GM23338 (cell line): ENCODE measurements at regions not wholly inside any gene's neighbourhood (a gene's known extent, or its start where the extent isn't known, plus 50 kb on each side); places are given as distances from the start of the nearest gene placed in this dataset.
"Not testable (repeated sequence)": the region's sequence is repeated elsewhere in the genome, so short reads cannot be mapped to it uniquely, and the experiment has no call there.

Experiments used
- ATAC-seq: fragments of 200-7000 bp; cut with Tn5 transposase; 3 replicates; pipeline ENCODE4 v1.9.1; 2020
- DNase-seq: peaks from one replicate; pipeline ENCODE4 v3.0.0-alpha.2; 2015; ENCODE audit warnings: low spot score
- H2AFZ ChIP-seq: fragments of 200-600 bp; sonication (generic); 2 replicates; pipeline ENCODE4 v1.8.0; 2016; ENCODE audit warnings: antibody characterized with exemption, mild to moderate bottlenecking, moderate library complexity
- H3F3A ChIP-seq: fragments of 200-600 bp; sonication (generic); replicated peaks from 2 replicates; pipeline ENCODE4 v1.8.0; 2017; ENCODE audit warnings: antibody characterized with exemption, mixed run types, low read depth
- H3K27ac ChIP-seq: fragments of 200-600 bp; sonication (generic); 2 replicates; pipeline ENCODE4 v1.6.1; 2016; ENCODE audit warnings: low read depth
- H3K27me3 ChIP-seq: fragments of 200-600 bp; sonication (generic); 2 replicates; pipeline ENCODE4 v1.8.0; 2016; ENCODE audit warnings: mild to moderate bottlenecking, mixed run types, moderate library complexity; ENCODE audit not compliant: insufficient read depth
- H3K36me3 ChIP-seq: fragments of 200-600 bp; sonication (generic); 2 replicates; pipeline ENCODE4 v1.8.0; 2016; ENCODE audit warnings: mild to moderate bottlenecking; ENCODE audit not compliant: insufficient read depth
- H3K4me1 ChIP-seq: fragments of 200-600 bp; sonication (generic); 2 replicates; pipeline ENCODE4 v1.8.0; 2016; ENCODE audit warnings: mild to moderate bottlenecking, moderate library complexity; ENCODE audit not compliant: insufficient read depth
- H3K4me2 ChIP-seq: fragments of 200-600 bp; sonication (generic); 2 replicates; pipeline ENCODE4 v1.7.1; 2017; ENCODE audit warnings: mixed run types
- H3K4me3 ChIP-seq: fragments of 200-600 bp; sonication (generic); 2 replicates; pipeline ENCODE4 v1.6.1; 2016; ENCODE audit warnings: mixed run types
- H3K79me2 ChIP-seq: fragments of 200-600 bp; sonication (generic); replicated peaks from 2 replicates; pipeline ENCODE4 v1.8.0; 2017; ENCODE audit warnings: mild to moderate bottlenecking; ENCODE audit not compliant: insufficient read depth
- H3K9me2 ChIP-seq: fragments of 200-600 bp; sonication (generic); 2 replicates; pipeline ENCODE4 v1.8.0; 2017; ENCODE audit not compliant: insufficient read depth
- H4K20me1 ChIP-seq: fragments of 200-600 bp; sonication (generic); replicated peaks from 2 replicates; pipeline ENCODE4 v1.8.0; 2017; ENCODE audit warnings: mild to moderate bottlenecking; ENCODE audit not compliant: insufficient read depth
- H3K27ac Mint-ChIP-seq: 2 replicates; pipeline ENCODE4 v1.8.0; 2020; ENCODE audit warnings: inconsistent platforms, mild to moderate bottlenecking, moderate library complexity, mixed read lengths
- H3K27me3 Mint-ChIP-seq: 3 replicates; pipeline ENCODE4 v1.8.0; 2022; ENCODE audit warnings: low read depth, mild to moderate bottlenecking, moderate library complexity, mixed read lengths, inconsistent platforms; ENCODE audit not compliant: insufficient read depth, poor library complexity
- H3K36me3 Mint-ChIP-seq: 3 replicates; pipeline ENCODE4 v1.8.0; 2021; ENCODE audit warnings: low read depth, mild to moderate bottlenecking, inconsistent platforms, moderate library complexity, mixed read lengths
- H3K4me1 Mint-ChIP-seq: 3 replicates; pipeline ENCODE4 v1.8.0; 2020; ENCODE audit warnings: mild to moderate bottlenecking, inconsistent platforms, mixed read lengths
- H3K4me3 Mint-ChIP-seq: 3 replicates; pipeline ENCODE4 v1.8.0; 2021; ENCODE audit warnings: moderate library complexity, mild to moderate bottlenecking, inconsistent platforms, mixed read lengths
- H3K9me3 Mint-ChIP-seq: 3 replicates; pipeline ENCODE4 v1.8.0; 2020; ENCODE audit warnings: moderate library complexity, mild to moderate bottlenecking, inconsistent platforms, mixed read lengths
- CREB1 ChIP-seq: fragments of 250-450 bp; sonication (Bioruptor Pico); IDR thresholded peaks from 2 replicates; pipeline ENCODE4 v1.5.0; 2020; ENCODE audit warnings: low read depth, mild to moderate bottlenecking, moderate library complexity
- EZH2phosphoT487 ChIP-seq: fragments of 200-600 bp; sonication (generic); IDR thresholded peaks from one replicate; pipeline ENCODE4 v1.8.1; 2018; ENCODE audit warnings: antibody characterized with exemption; ENCODE audit not compliant: unreplicated experiment
- JUNB ChIP-seq: IDR thresholded peaks from one replicate; pipeline ENCODE4 v1.6.1; 2016; ENCODE audit warnings: antibody characterized with exemption; ENCODE audit not compliant: unreplicated experiment
- NANOG ChIP-seq: IDR thresholded peaks from 2 replicates; pipeline ENCODE4 v1.6.1; 2016; ENCODE audit warnings: antibody characterized with exemption, borderline replicate concordance
- POLR2AphosphoS5 ChIP-seq: IDR thresholded peaks from 2 replicates; pipeline ENCODE4 v1.6.1; 2016; ENCODE audit warnings: antibody characterized with exemption, low read depth
- STAT1 ChIP-seq: IDR thresholded peaks from one replicate; pipeline ENCODE4 v1.6.1; 2016; ENCODE audit warnings: antibody characterized with exemption; ENCODE audit not compliant: unreplicated experiment
- ZNF114 ChIP-seq: fragments of 250-450 bp; sonication (Bioruptor Pico); IDR thresholded peaks from 2 replicates; pipeline ENCODE4 v1.5.0; 2020; ENCODE audit warnings: mild to moderate bottlenecking, moderate library complexity
- ZNF331 ChIP-seq: fragments of 250-450 bp; sonication (Bioruptor Pico); IDR thresholded peaks from 2 replicates; pipeline ENCODE4 v1.5.0; 2020; ENCODE audit warnings: low read depth, mild to moderate bottlenecking, moderate library complexity
- TF ChIP-seq, protein P1 (sequence below): fragments of 250-450 bp; sonication (Bioruptor Pico); IDR thresholded peaks from 2 replicates; pipeline ENCODE4 v1.5.0; 2020; ENCODE audit warnings: mild to moderate bottlenecking, moderate library complexity
- TF ChIP-seq, protein P2 (sequence below), 2 experiments: fragments of 200-600 bp in 1 of 2; sonication (generic) in 1 of 2; conservative IDR thresholded peaks; 2 replicates each; pipeline versions ENCODE4 v1.5.1 to v1.6.1; 2016 to 2017; ENCODE audit warnings: antibody characterized with exemption in 2 of 2, low read depth in 2 of 2, mild to moderate bottlenecking in 2 of 2, moderate library complexity in 1 of 2

DNA sequence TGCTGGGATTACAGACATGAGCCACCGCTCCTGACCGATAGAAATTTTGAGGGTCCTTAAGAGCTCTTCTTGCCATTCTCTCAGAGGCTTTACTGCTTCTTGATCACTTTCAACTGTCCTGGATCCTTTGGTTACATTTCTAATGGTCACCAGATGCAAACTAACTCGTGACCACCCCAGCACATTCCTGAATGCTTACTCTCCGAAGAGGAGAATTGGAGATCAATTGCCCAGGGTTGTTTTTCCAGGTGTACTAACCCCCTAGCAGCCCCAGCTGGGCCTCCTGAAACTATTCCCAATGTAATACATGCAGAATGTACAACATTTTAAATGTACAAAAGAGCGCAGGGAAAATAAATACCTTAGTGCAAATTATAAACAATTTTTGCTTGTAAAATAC lies 65.1 kb upstream of the TBL1XR1 start (continued):
- TF ChIP-seq, protein P1, sequence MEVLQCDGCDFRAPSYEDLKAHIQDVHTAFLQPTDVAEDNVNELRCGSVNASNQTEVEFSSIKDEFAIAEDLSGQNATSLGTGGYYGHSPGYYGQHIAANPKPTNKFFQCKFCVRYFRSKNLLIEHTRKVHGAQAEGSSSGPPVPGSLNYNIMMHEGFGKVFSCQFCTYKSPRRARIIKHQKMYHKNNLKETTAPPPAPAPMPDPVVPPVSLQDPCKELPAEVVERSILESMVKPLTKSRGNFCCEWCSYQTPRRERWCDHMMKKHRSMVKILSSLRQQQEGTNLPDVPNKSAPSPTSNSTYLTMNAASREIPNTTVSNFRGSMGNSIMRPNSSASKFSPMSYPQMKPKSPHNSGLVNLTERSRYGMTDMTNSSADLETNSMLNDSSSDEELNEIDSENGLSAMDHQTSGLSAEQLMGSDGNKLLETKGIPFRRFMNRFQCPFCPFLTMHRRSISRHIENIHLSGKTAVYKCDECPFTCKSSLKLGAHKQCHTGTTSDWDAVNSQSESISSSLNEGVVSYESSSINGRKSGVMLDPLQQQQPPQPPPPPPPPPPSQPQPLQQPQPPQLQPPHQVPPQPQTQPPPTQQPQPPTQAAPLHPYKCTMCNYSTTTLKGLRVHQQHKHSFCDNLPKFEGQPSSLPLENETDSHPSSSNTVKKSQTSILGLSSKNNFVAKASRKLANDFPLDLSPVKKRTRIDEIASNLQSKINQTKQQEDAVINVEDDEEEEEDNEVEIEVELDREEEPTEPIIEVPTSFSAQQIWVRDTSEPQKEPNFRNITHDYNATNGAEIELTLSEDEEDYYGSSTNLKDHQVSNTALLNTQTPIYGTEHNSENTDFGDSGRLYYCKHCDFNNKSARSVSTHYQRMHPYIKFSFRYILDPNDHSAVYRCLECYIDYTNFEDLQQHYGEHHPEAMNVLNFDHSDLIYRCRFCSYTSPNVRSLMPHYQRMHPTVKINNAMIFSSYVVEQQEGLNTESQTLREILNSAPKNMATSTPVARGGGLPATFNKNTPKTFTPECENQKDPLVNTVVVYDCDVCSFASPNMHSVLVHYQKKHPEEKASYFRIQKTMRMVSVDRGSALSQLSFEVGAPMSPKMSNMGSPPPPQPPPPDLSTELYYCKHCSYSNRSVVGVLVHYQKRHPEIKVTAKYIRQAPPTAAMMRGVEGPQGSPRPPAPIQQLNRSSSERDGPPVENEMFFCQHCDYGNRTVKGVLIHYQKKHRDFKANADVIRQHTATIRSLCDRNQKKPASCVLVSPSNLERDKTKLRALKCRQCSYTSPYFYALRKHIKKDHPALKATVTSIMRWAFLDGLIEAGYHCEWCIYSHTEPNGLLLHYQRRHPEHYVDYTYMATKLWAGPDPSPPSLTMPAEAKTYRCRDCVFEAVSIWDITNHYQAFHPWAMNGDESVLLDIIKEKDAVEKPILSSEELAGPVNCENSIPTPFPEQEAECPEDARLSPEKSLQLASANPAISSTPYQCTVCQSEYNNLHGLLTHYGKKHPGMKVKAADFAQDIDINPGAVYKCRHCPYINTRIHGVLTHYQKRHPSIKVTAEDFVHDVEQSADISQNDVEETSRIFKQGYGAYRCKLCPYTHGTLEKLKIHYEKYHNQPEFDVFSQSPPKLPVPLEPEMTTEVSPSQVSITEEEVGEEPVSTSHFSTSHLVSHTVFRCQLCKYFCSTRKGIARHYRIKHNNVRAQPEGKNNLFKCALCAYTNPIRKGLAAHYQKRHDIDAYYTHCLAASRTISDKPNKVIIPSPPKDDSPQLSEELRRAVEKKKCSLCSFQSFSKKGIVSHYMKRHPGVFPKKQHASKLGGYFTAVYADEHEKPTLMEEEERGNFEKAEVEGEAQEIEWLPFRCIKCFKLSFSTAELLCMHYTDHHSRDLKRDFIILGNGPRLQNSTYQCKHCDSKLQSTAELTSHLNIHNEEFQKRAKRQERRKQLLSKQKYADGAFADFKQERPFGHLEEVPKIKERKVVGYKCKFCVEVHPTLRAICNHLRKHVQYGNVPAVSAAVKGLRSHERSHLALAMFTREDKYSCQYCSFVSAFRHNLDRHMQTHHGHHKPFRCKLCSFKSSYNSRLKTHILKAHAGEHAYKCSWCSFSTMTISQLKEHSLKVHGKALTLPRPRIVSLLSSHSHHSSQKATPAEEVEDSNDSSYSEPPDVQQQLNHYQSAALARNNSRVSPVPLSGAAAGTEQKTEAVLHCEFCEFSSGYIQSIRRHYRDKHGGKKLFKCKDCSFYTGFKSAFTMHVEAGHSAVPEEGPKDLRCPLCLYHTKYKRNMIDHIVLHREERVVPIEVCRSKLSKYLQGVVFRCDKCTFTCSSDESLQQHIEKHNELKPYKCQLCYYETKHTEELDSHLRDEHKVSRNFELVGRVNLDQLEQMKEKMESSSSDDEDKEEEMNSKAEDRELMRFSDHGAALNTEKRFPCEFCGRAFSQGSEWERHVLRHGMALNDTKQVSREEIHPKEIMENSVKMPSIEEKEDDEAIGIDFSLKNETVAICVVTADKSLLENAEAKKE = no peak
- TF ChIP-seq JUNB = no peak
- TF ChIP-seq ZNF331 (CRISPR knock-in tag) = no peak
- TF ChIP-seq, protein P2, sequence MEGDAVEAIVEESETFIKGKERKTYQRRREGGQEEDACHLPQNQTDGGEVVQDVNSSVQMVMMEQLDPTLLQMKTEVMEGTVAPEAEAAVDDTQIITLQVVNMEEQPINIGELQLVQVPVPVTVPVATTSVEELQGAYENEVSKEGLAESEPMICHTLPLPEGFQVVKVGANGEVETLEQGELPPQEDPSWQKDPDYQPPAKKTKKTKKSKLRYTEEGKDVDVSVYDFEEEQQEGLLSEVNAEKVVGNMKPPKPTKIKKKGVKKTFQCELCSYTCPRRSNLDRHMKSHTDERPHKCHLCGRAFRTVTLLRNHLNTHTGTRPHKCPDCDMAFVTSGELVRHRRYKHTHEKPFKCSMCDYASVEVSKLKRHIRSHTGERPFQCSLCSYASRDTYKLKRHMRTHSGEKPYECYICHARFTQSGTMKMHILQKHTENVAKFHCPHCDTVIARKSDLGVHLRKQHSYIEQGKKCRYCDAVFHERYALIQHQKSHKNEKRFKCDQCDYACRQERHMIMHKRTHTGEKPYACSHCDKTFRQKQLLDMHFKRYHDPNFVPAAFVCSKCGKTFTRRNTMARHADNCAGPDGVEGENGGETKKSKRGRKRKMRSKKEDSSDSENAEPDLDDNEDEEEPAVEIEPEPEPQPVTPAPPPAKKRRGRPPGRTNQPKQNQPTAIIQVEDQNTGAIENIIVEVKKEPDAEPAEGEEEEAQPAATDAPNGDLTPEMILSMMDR (conservative IDR thresholded peaks at IDR 0.05; ENCODE audit: low read depth in 2 of 2) = no peak

DNA sequence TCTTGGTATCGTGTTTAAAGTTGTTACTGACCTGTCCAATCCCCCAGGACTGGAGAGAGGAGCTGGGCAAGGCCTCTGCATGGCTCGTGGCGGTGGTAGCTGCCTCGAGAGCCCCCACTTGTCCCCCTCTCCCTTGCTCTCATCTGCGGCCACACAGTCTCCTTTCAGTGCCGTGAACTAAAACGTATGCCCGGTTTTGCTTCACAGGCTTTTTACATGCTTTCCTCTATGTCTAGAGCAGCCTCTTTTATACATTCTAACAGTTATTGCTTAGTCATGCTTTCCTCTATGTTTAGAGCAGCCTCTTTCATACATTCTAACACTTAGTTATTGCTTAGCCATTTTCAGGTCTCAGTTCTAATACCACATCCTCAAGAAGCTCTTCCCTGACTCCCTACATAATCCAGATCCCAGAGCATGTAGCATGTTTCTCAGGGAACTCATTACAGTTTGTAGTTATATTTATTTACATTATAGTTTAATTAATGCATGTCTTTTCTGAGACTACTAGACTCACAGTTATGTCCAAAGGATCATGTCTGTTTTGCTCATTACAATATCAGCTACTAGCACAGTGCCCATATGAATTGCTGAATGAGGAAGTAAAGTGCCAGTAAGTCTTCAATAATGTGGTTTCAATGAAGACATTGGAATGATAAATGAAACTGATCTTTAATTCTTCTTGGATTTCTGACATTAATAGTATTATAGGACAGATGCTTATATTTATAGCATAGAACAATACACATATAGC lies 66.5 kb upstream of the TBL1XR1 start:
- peak overlapping the region; percentile 89 for H2AFZ ChIP-seq
- no peaks in the 10 kb centered on the region for H4K20me1 ChIP-seq
- H3K4me3 Mint-ChIP-seq = no peak overlapping the region
- H3K79me2 ChIP-seq = no peaks in the 10 kb centered on the region
- H3K36me3 ChIP-seq = no peaks in the 10 kb centered on the region
- no peak overlapping the region for H3K4me3 ChIP-seq
- H3K27ac ChIP-seq = no peak overlapping the region
- H3K4me2 ChIP-seq = no peak overlapping the region
- DNase-seq (no peak), ATAC-seq (no peak)
- H3K4me1 Mint-ChIP-seq = peaks cover 8% of the 10 kb centered on the region
- no peaks in the 10 kb centered on the region for H3K27me3 ChIP-seq
- peak overlapping the region; percentile 42; the same call in 1 of the 2 replicates for H3K27ac Mint-ChIP-seq
- TF ChIP-seq POLR2AphosphoS5 = no peak
- TF ChIP-seq STAT1 = no peak
- no peak for TF ChIP-seq CREB1
- no peak for TF ChIP-seq ZNF114 (CRISPR knock-in tag)
- no peak for TF ChIP-seq EZH2phosphoT487
- no peak for TF ChIP-seq NANOG
- TF ChIP-seq ZNF331 (CRISPR knock-in tag) = no peak
- 0 out of 3 replicates have a peak, but pooled peaks cover 2% of the 10 kb centered on the region for H3K9me3 Mint-ChIP-seq
- H3K9me2 ChIP-seq = 0 out of 2 replicates have a peak, but pooled peaks cover 2% of the 10 kb centered on the region
- H3K27me3 Mint-ChIP-seq = peaks cover 4% of the 10 kb centered on the region
- no peaks in the 10 kb centered on the region for H3K4me1 ChIP-seq
- no peaks in the 10 kb centered on the region for H3F3A ChIP-seq
- H3K36me3 Mint-ChIP-seq = no peaks in the 10 kb centered on the region

- Mint-ChIP-seq H3K9me3 (peaks cover 19% of the 10 kb centered on the region), H3K36me3 (peaks cover 10% of the 10 kb centered on the region; the same call in 2 of the 3 replicates)
- DNase-seq, H3K27ac Mint-ChIP-seq, H3K4me1 ChIP-seq, H3K27ac ChIP-seq, H3K36me3 ChIP-seq, H3K27me3 ChIP-seq, ATAC-seq, H4K20me1 ChIP-seq, H3K4me2 ChIP-seq, H3K4me3 Mint-ChIP-seq, H3K4me1 Mint-ChIP-seq, H3K79me2 ChIP-seq, H3K27me3 Mint-ChIP-seq, H3F3A ChIP-seq, H3K9me2 ChIP-seq: not testable (repeated sequence)
- Histone ChIP-seq H3K4me3 (peak overlapping the region; percentile 13; the same call in 1 of the 2 replicates), H2AFZ (peak overlapping the region; percentile 63; the same call in 1 of the 2 replicates)
Measured at GRCh38 chr3:177271811-177272501, 74.7 kb upstream of the TBL1XR1 start.
